ENCODE measurements at regions not wholly inside any gene's neighbourhood (a gene's known extent, or its start where the extent isn't known, plus 50 kb on each side); places are given as distances from the start of the nearest gene placed in this dataset.

GRCh38 chr4:54359919-54360650, 131.0 kb downstream of the PDGFRA start:
- intact Hi-C loops (cut with DNase I): no loop called here
- TF ChIP-seq POLR2AphosphoS5 (IDR thresholded peaks at IDR 0.05) (no peak), POLR2A (IDR thresholded peaks at IDR 0.05; ENCODE audit: low read depth) (no peak), CTCF (IDR thresholded peaks at IDR 0.05) (no peak), EP300 (IDR thresholded peaks at IDR 0.05) (no peak)
- Histone ChIP-seq H3K4me3 (no peak overlapping the region), H3K4me1 (no peaks in the 10 kb centered on the region), H3K36me3 (no peaks in the 10 kb centered on the region), H3K27ac (replicated peaks in 1 of 4) (no peak overlapping the region), H3K9me3 (no peaks in the 10 kb centered on the region), H3K27me3 (no peaks in the 10 kb centered on the region)
- DNase-seq (ENCODE audit: extremely low spot score): no peak
- WGBS: 81% methylated on average over 5 of the region's 5 CpGs

- peaks cover 0 to 16% (median 15%) of the 10 kb centered on the region in 4 donors for H3K4me1 ChIP-seq
- no peak for TF ChIP-seq EP300 (IDR thresholded peaks at IDR 0.05)
- TF ChIP-seq POLR2AphosphoS5 (IDR thresholded peaks at IDR 0.05): no peak
- H3K36me3 ChIP-seq: no peaks in the 10 kb centered on the region
- H3K27ac ChIP-seq (replicated peaks in 1 of 4): no peak overlapping the region
- intact Hi-C loops (cut with DNase I): no loop called here
- no peak overlapping the region for H3K4me3 ChIP-seq
- H3K9me3 ChIP-seq: no peaks in the 10 kb centered on the region
- WGBS: 86% methylated on average over 8 of the region's 8 CpGs
- H3K27me3 ChIP-seq: no peaks in the 10 kb centered on the region
- no peak for DNase-seq (ENCODE audit: extremely low spot score)
Observed at GRCh38 chr4:54363037-54363436, 133.9 kb downstream of the PDGFRA start.

GRCh38 chr4:54365691-54366090, 136.6 kb downstream of the PDGFRA start:
- peaks cover 6 to 30% (median 29%) of the 10 kb centered on the region in 4 donors for H3K4me1 ChIP-seq
- H3K4me3 ChIP-seq: no peak overlapping the region
- H3K27me3 ChIP-seq: no peaks in the 10 kb centered on the region
- intact Hi-C loops (cut with DNase I): no loop called here
- no peak for TF ChIP-seq POLR2AphosphoS5 (IDR thresholded peaks at IDR 0.05)
- no peak for TF ChIP-seq POLR2A (IDR thresholded peaks at IDR 0.05; ENCODE audit: low read depth)
- TF ChIP-seq CTCF (IDR thresholded peaks at IDR 0.05): no peak
- TF ChIP-seq EP300 (IDR thresholded peaks at IDR 0.05): no peak
- H3K27ac ChIP-seq (replicated peaks in 1 of 4): no peak overlapping the region
- no peaks in the 10 kb centered on the region for H3K36me3 ChIP-seq
- 88% methylated on average over 3 of the region's 3 CpGs for WGBS
- H3K9me3 ChIP-seq: no peaks in the 10 kb centered on the region
- DNase-seq (ENCODE audit: extremely low spot score): no peak

GRCh38 chr4:54367059-54367458, 138.0 kb downstream of the PDGFRA start:
- no peak for DNase-seq (ENCODE audit: extremely low spot score)
- Histone ChIP-seq H3K4me3 (no peak overlapping the region), H3K27me3 (no peaks in the 10 kb centered on the region), H3K27ac (replicated peaks in 1 of 4) (peak overlapping the region in 1 of 4 donors; percentile 66), H3K4me1 (peaks cover 6 to 30% (median 29%) of the 10 kb centered on the region in 4 donors), H3K36me3 (no peaks in the 10 kb centered on the region), H3K9me3 (no peaks in the 10 kb centered on the region)
- WGBS: 46% methylated on average over 1 of the region's 1 CpG
- TF ChIP-seq POLR2A (IDR thresholded peaks at IDR 0.05; ENCODE audit: low read depth): no peak
- no peak for TF ChIP-seq EP300 (IDR thresholded peaks at IDR 0.05)
- no peak for TF ChIP-seq CTCF (IDR thresholded peaks at IDR 0.05)
- no peak for TF ChIP-seq POLR2AphosphoS5 (IDR thresholded peaks at IDR 0.05)
- intact Hi-C loops (cut with DNase I): no loop called here

GRCh38 chr4:54368281-54369265, 139.5 kb downstream of the PDGFRA start:
- Histone ChIP-seq H3K9me3 (no peaks in the 10 kb centered on the region), H3K36me3 (no peaks in the 10 kb centered on the region), H3K27ac (replicated peaks in 1 of 4) (peak overlapping the region; percentile 27 to 66 (median 40)), H3K4me1 (peaks cover 6 to 30% (median 29%) of the 10 kb centered on the region in 4 donors), H3K4me3 (no peak overlapping the region), H3K27me3 (no peaks in the 10 kb centered on the region)
- 29% methylated on average over 6 of the region's 6 CpGs for WGBS
- intact Hi-C loops (cut with DNase I): no loop called here
- no peak for DNase-seq (ENCODE audit: extremely low spot score)
- TF ChIP-seq EP300 (IDR thresholded peaks at IDR 0.05) (no peak), POLR2A (IDR thresholded peaks at IDR 0.05; ENCODE audit: low read depth) (no peak), CTCF (IDR thresholded peaks at IDR 0.05) (no peak), POLR2AphosphoS5 (IDR thresholded peaks at IDR 0.05) (no peak)
